Adrenal gland (tissue), 9 donors: ENCODE measurements at regions not wholly inside any gene's neighbourhood (a gene's known extent, or its start where the extent isn't known, plus 50 kb on each side); places are given as distances from the start of the nearest gene placed in this dataset.

Source experiments
- DNase-seq, 7 donors: peaks; one replicate each; pipeline ENCODE4 v3.0.0-alpha.2; 2019 to 2020
- H3K27ac ChIP-seq, 5 donors: fragments of 200-600 bp; sonication (generic) in 4 of 5; 1 replicate in 3 of 5; 2 replicates in 2 of 5; pipeline versions ENCODE4 v1.5.1 to v1.8.0; 2016 to 2020; ENCODE audit warnings: mild to moderate bottlenecking in 1 of 5
- H3K27me3 ChIP-seq: fragments of 200-600 bp; 2 replicates; pipeline ENCODE4 v1.8.0; 2021
- H3K36me3 ChIP-seq, 2 donors: fragments of 200-600 bp; replicated peaks in 1 of 2; 1 replicate in 1 of 2; 2 replicates in 1 of 2; pipeline versions ENCODE4 v1.5.1 to v1.8.0; 2018 to 2022
- H3K4me1 ChIP-seq, 2 donors: fragments of 200-600 bp; replicated peaks in 1 of 2; 1 replicate in 1 of 2; 2 replicates in 1 of 2; pipeline versions ENCODE4 v1.5.1 to v1.8.0; 2018 to 2021
- H3K4me3 ChIP-seq, 4 donors: fragments of 200-600 bp; sonication (generic) in 3 of 4; one replicate each; pipeline ENCODE4 v1.5.1; 2016 to 2018
- H3K9me3 ChIP-seq, 3 donors: fragments of 200-600 bp; sonication (generic) in 1 of 3; replicated peaks in 1 of 3; 1 replicate in 2 of 3; 2 replicates in 1 of 3; pipeline versions ENCODE4 v1.5.1 to v1.8.0; 2016 to 2021
- POLR2A ChIP-seq, 2 donors: fragments of 450-650 bp; IDR thresholded peaks; one replicate each; pipeline ENCODE4 v1.6.1; 2017; ENCODE audit warnings: antibody characterized with exemption in 2 of 2, mild to moderate bottlenecking in 2 of 2, moderate library complexity in 1 of 2
- WGBS, 4 donors: extraction: QIAGEN DNeasy Blood & Tissue Kit in 2 of 4; methylation state at CpG; one replicate each; pipeline versions ENCODE4 v1.1.5 to v1.1.7; 2013 to 2017; 5-methylcytosine and 5-hydroxymethylcytosine counted together
- intact Hi-C, 2 donors: fragments of 100-400 bp; cut with DNase I; formaldehyde crosslinking; loops; one replicate each; pipeline versions ENCODE4 v1.14.1 to v1.15.0; 2022 to 2023
- TF ChIP-seq, protein P1 (sequence below), 6 experiments: fragments of 450-650 bp in 4 of 6; fragments of 200-600 bp in 2 of 6; sonication (generic) in 1 of 6; IDR thresholded peaks; 1 replicate in 5 of 6; 2 replicates in 1 of 6; pipeline versions ENCODE4 v1.5.1 to v1.8.0; 2016 to 2021; ENCODE audit warnings: antibody characterized with exemption in 6 of 6, mild to moderate bottlenecking in 2 of 6, moderate library complexity in 1 of 6
- donor health status: healthy with polysubstance abuse.
- donor health status: Bipolar disorder and iron deficiency.
- donor health status: DM: yes; HTN: yes; CAD: no.
- donor health status: DM: no; HTN: no; CAD: no.
- donor health status: DM: no; HTN: no; CAD: no.

DNA sequence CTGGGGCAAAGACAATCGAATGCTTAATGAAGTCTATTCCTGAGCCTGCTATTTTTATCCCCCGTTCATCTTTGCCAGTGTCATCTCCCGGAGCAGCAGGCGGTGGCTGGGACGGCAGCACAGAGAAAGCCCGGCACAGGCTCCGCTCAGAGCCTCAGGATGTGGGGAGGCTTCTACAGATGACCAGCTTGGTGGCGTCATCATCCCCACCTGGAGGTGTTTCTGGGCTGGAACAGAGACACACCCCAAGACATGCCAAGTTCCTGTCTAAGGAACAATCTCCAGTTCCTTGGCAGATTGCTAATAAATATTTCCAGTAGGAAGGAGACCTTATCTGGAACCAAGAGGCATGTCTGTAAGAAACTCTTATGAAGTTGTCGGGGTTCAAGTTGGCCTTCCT is 552.4 kb upstream of the MGMT start:
- no peaks in the 10 kb centered on the region for H3K9me3 ChIP-seq
- H3K4me3 ChIP-seq = no peak overlapping the region
- WGBS, 4 donors = 55 to 67% (median 63%) methylated on average over 8 to 9 of the region's 9 CpGs
- no peaks in the 10 kb centered on the region for H3K4me1 ChIP-seq
- peak in 1 of 7 donors; percentile 10 for DNase-seq
- TF ChIP-seq, protein P1, sequence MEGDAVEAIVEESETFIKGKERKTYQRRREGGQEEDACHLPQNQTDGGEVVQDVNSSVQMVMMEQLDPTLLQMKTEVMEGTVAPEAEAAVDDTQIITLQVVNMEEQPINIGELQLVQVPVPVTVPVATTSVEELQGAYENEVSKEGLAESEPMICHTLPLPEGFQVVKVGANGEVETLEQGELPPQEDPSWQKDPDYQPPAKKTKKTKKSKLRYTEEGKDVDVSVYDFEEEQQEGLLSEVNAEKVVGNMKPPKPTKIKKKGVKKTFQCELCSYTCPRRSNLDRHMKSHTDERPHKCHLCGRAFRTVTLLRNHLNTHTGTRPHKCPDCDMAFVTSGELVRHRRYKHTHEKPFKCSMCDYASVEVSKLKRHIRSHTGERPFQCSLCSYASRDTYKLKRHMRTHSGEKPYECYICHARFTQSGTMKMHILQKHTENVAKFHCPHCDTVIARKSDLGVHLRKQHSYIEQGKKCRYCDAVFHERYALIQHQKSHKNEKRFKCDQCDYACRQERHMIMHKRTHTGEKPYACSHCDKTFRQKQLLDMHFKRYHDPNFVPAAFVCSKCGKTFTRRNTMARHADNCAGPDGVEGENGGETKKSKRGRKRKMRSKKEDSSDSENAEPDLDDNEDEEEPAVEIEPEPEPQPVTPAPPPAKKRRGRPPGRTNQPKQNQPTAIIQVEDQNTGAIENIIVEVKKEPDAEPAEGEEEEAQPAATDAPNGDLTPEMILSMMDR (IDR thresholded peaks at IDR 0.05) = no peak
- no peak for TF ChIP-seq POLR2A (IDR thresholded peaks at IDR 0.05)
- H3K27me3 ChIP-seq = no peaks in the 10 kb centered on the region
- no peaks in the 10 kb centered on the region for H3K36me3 ChIP-seq
- H3K27ac ChIP-seq = no peak overlapping the region
- intact Hi-C loops = no loop called here

- Histone ChIP-seq H3K4me3 (no peak overlapping the region), H3K9me3 (no peaks in the 10 kb centered on the region), H3K36me3 (no peaks in the 10 kb centered on the region), H3K27me3 (no peaks in the 10 kb centered on the region), H3K27ac (no peak overlapping the region), H3K4me1 (no peaks in the 10 kb centered on the region)
- intact Hi-C loops = no loop called here
- 74 to 86% (median 81%) methylated on average over 10 of the region's 10 CpGs for WGBS, 4 donors
- DNase-seq = no peak
- TF ChIP-seq POLR2A (IDR thresholded peaks at IDR 0.05) = no peak
- TF ChIP-seq, protein P1 (IDR thresholded peaks at IDR 0.05) = no peak
Observed at GRCh38 chr10:128915630-128916029, 551.4 kb upstream of the MGMT start.

GRCh38 chr10:128916383-128916782 is 550.7 kb upstream of the MGMT start:
- H3K9me3 ChIP-seq = no peaks in the 10 kb centered on the region
- 58 to 68% (median 62%) methylated on average over 4 of the region's 4 CpGs for WGBS, 4 donors
- H3K27ac ChIP-seq = no peak overlapping the region
- intact Hi-C loops = no loop called here
- H3K36me3 ChIP-seq = no peaks in the 10 kb centered on the region
- no peak overlapping the region for H3K4me3 ChIP-seq
- H3K27me3 ChIP-seq = no peaks in the 10 kb centered on the region
- H3K4me1 ChIP-seq = no peaks in the 10 kb centered on the region
- TF ChIP-seq, protein P1 (IDR thresholded peaks at IDR 0.05) = no peak
- TF ChIP-seq POLR2A (IDR thresholded peaks at IDR 0.05) = no peak
- DNase-seq = no peak

GRCh38 chr10:128921389-128922022 is 545.5 kb upstream of the MGMT start:
- Histone ChIP-seq H3K9me3 (no peaks in the 10 kb centered on the region), H3K27me3 (no peaks in the 10 kb centered on the region), H3K4me1 (no peaks in the 10 kb centered on the region), H3K36me3 (no peaks in the 10 kb centered on the region), H3K27ac (no peak overlapping the region), H3K4me3 (no peak overlapping the region)
- DNase-seq = no peak
- 69 to 84% (median 82%) methylated on average over 8 of the region's 8 CpGs for WGBS, 4 donors
- intact Hi-C loops = no loop called here
- TF ChIP-seq, protein P1 (IDR thresholded peaks at IDR 0.05) = no peak
- TF ChIP-seq POLR2A (IDR thresholded peaks at IDR 0.05) = no peak
